ENCODE measurements at regions not wholly inside any gene's neighbourhood (a gene's known extent, or its start where the extent isn't known, plus 50 kb on each side); places are given as distances from the start of the nearest gene placed in this dataset.

GRCh38 chr7:153320005-153320404, 560.5 kb downstream of the ACTR3B start (continued):
- no peak for TF ChIP-seq SP1 (IDR thresholded peaks at IDR 0.05)
- no peak for TF ChIP-seq EGR1 (IDR thresholded peaks at IDR 0.05; ENCODE audit: low read depth in 2 of 2)
- TF ChIP-seq MAX (IDR thresholded peaks at IDR 0.05) = no peak

- WGBS = 70% methylated on average over 4 of the region's 4 CpGs
- no peak for DNase-seq (ENCODE audit: low spot score)
These were observed 561.1 kb downstream of the ACTR3B start for GRCh38 chr7:153320681-153321080.

More at GRCh38 chr7:153320681-153321080, 561.1 kb downstream of the ACTR3B start:
- Histone ChIP-seq H3K9ac (ENCODE audit: low read depth in 1 of 2, low read length in 2 of 2) (no peak overlapping the region), H3K36me3 (ENCODE audit: control insufficient read depth in 4 of 4, insufficient read depth in 3 of 4, low read depth in 1 of 4, low read length in 3 of 4) (no peaks in the 10 kb centered on the region), H3K9me3 (ENCODE audit: control insufficient read depth in 4 of 4, low read length in 3 of 4) (no peaks in the 10 kb centered on the region), H3K27me3 (ENCODE audit: control insufficient read depth in 4 of 4, insufficient read depth in 4 of 4, low read length in 3 of 4) (no peaks in the 10 kb centered on the region), H3K4me1 (ENCODE audit: control insufficient read depth in 4 of 4, insufficient read depth in 4 of 4, low read length in 3 of 4) (no peaks in the 10 kb centered on the region), H3K27ac (ENCODE audit: low read depth in 1 of 2, low read length in 2 of 2) (no peak overlapping the region), H3K4me3 (ENCODE audit: low read depth in 1 of 3, low read length in 3 of 3) (no peak overlapping the region)
- TF ChIP-seq HNF4A (conservative IDR thresholded peaks at IDR 0.05) = no peak
- TF ChIP-seq FOXA2 (IDR thresholded peaks at IDR 0.05) = no peak
- TF ChIP-seq RXRA (IDR thresholded peaks at IDR 0.05) = no peak
- TF ChIP-seq NR2F2 (IDR thresholded peaks at IDR 0.05) = no peak
- TF ChIP-seq FOXA1 (IDR thresholded peaks at IDR 0.05) = no peak
- no peak for TF ChIP-seq MAX (IDR thresholded peaks at IDR 0.05)
- no peak for TF ChIP-seq RAD21 (IDR thresholded peaks at IDR 0.05)
- no peak for TF ChIP-seq JUND (IDR thresholded peaks at IDR 0.05)
- TF ChIP-seq, protein P1, sequence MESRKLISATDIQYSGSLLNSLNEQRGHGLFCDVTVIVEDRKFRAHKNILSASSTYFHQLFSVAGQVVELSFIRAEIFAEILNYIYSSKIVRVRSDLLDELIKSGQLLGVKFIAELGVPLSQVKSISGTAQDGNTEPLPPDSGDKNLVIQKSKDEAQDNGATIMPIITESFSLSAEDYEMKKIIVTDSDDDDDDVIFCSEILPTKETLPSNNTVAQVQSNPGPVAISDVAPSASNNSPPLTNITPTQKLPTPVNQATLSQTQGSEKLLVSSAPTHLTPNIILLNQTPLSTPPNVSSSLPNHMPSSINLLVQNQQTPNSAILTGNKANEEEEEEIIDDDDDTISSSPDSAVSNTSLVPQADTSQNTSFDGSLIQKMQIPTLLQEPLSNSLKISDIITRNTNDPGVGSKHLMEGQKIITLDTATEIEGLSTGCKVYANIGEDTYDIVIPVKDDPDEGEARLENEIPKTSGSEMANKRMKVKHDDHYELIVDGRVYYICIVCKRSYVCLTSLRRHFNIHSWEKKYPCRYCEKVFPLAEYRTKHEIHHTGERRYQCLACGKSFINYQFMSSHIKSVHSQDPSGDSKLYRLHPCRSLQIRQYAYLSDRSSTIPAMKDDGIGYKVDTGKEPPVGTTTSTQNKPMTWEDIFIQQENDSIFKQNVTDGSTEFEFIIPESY (IDR thresholded peaks at IDR 0.05) = no peak
- no peak for TF ChIP-seq GABPA (IDR thresholded peaks at IDR 0.05 in 1 of 2, conservative IDR thresholded peaks at IDR 0.05 in 1 of 2)
- TF ChIP-seq EGR1 (IDR thresholded peaks at IDR 0.05; ENCODE audit: low read depth in 2 of 2) = no peak
- TF ChIP-seq, protein P2, sequence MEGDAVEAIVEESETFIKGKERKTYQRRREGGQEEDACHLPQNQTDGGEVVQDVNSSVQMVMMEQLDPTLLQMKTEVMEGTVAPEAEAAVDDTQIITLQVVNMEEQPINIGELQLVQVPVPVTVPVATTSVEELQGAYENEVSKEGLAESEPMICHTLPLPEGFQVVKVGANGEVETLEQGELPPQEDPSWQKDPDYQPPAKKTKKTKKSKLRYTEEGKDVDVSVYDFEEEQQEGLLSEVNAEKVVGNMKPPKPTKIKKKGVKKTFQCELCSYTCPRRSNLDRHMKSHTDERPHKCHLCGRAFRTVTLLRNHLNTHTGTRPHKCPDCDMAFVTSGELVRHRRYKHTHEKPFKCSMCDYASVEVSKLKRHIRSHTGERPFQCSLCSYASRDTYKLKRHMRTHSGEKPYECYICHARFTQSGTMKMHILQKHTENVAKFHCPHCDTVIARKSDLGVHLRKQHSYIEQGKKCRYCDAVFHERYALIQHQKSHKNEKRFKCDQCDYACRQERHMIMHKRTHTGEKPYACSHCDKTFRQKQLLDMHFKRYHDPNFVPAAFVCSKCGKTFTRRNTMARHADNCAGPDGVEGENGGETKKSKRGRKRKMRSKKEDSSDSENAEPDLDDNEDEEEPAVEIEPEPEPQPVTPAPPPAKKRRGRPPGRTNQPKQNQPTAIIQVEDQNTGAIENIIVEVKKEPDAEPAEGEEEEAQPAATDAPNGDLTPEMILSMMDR (IDR thresholded peaks at IDR 0.05; ENCODE audit: low read depth, low read length, missing input control) = no peak
- no peak for TF ChIP-seq TAF1 (conservative IDR thresholded peaks at IDR 0.05)
- TF ChIP-seq, protein P3, sequence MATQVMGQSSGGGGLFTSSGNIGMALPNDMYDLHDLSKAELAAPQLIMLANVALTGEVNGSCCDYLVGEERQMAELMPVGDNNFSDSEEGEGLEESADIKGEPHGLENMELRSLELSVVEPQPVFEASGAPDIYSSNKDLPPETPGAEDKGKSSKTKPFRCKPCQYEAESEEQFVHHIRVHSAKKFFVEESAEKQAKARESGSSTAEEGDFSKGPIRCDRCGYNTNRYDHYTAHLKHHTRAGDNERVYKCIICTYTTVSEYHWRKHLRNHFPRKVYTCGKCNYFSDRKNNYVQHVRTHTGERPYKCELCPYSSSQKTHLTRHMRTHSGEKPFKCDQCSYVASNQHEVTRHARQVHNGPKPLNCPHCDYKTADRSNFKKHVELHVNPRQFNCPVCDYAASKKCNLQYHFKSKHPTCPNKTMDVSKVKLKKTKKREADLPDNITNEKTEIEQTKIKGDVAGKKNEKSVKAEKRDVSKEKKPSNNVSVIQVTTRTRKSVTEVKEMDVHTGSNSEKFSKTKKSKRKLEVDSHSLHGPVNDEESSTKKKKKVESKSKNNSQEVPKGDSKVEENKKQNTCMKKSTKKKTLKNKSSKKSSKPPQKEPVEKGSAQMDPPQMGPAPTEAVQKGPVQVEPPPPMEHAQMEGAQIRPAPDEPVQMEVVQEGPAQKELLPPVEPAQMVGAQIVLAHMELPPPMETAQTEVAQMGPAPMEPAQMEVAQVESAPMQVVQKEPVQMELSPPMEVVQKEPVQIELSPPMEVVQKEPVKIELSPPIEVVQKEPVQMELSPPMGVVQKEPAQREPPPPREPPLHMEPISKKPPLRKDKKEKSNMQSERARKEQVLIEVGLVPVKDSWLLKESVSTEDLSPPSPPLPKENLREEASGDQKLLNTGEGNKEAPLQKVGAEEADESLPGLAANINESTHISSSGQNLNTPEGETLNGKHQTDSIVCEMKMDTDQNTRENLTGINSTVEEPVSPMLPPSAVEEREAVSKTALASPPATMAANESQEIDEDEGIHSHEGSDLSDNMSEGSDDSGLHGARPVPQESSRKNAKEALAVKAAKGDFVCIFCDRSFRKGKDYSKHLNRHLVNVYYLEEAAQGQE (IDR thresholded peaks at IDR 0.05) = no peak
- TF ChIP-seq ATF3 (IDR thresholded peaks at IDR 0.05) = no peak
- TF ChIP-seq HNF4G (IDR thresholded peaks at IDR 0.05) = no peak
- no peak for TF ChIP-seq YY1 (IDR thresholded peaks at IDR 0.05)
- TF ChIP-seq SP1 (IDR thresholded peaks at IDR 0.05) = no peak

All from liver (tissue), 8 donors.